ACC112 (cell line): ENCODE measurements at regions not wholly inside any gene's neighbourhood (a gene's known extent, or its start where the extent isn't known, plus 50 kb on each side); places are given as distances from the start of the nearest gene placed in this dataset.

Experiments used
- H2AFZ ChIP-seq: fragments of 200-600 bp; sonication (generic); one replicate; pipeline ENCODE4 v1.6.0; 2017; ENCODE audit warnings: antibody characterized with exemption, low read length; ENCODE audit not compliant: unreplicated experiment
- H3K27ac ChIP-seq: fragments of 200-600 bp; sonication (generic); 2 replicates; pipeline ENCODE4 v1.5.1; 2014; ENCODE audit warnings: low read depth, mild to moderate bottlenecking, antibody characterized with exemption, low read length, moderate library complexity
- H3K27me3 ChIP-seq: fragments of 200-600 bp; sonication (generic); 2 replicates; pipeline ENCODE4 v1.6.1; 2014; ENCODE audit warnings: mild to moderate bottlenecking, antibody characterized with exemption, low read length, moderate library complexity, mixed read lengths; ENCODE audit not compliant: insufficient read depth
- H3K36me3 ChIP-seq: fragments of 200-600 bp; sonication (generic); 2 replicates; pipeline ENCODE4 v1.6.1; 2016; ENCODE audit warnings: mild to moderate bottlenecking, antibody characterized with exemption, low read length, moderate library complexity, mixed read lengths; ENCODE audit not compliant: insufficient read depth
- H3K4me1 ChIP-seq: fragments of 200-600 bp; sonication (generic); one replicate; pipeline ENCODE4 v1.6.1; 2016; ENCODE audit warnings: low read length, mixed read lengths; ENCODE audit not compliant: insufficient read depth, unreplicated experiment, control insufficient read depth
- H3K4me3 ChIP-seq: fragments of 200-600 bp; sonication (generic); 2 replicates; pipeline ENCODE4 v1.5.1; 2014; ENCODE audit warnings: mild to moderate bottlenecking, low read depth, low read length
- H3K79me2 ChIP-seq: fragments of 200-600 bp; sonication (generic); one replicate; pipeline ENCODE4 v1.6.0; 2016; ENCODE audit warnings: low read length; ENCODE audit not compliant: control insufficient read depth, unreplicated experiment, insufficient read depth

- H3K4me1 ChIP-seq = no peaks in the 10 kb centered on the region
- no peaks in the 10 kb centered on the region for H3K36me3 ChIP-seq
- H3K4me3 ChIP-seq = no peak overlapping the region
- no peak overlapping the region for H3K27ac ChIP-seq
- H3K79me2 ChIP-seq = no peaks in the 10 kb centered on the region
- no peaks in the 10 kb centered on the region for H3K27me3 ChIP-seq
- H2AFZ ChIP-seq = no peak overlapping the region
These were observed 62.8 kb downstream of the FAM9B start for GRCh38 chrX:8971116-8971515.

GRCh38 chrX:8969378-8969777 lies 64.5 kb downstream of the FAM9B start:
- no peaks in the 10 kb centered on the region for H3K36me3 ChIP-seq
- H3K4me1 ChIP-seq = no peaks in the 10 kb centered on the region
- no peaks in the 10 kb centered on the region for H3K27me3 ChIP-seq
- H2AFZ ChIP-seq = no peak overlapping the region
- no peak overlapping the region for H3K27ac ChIP-seq
- no peaks in the 10 kb centered on the region for H3K79me2 ChIP-seq
- H3K4me3 ChIP-seq = no peak overlapping the region

- Histone ChIP-seq H3K4me1 (no peaks in the 10 kb centered on the region), H3K27me3 (0 out of 2 replicates have a peak, but pooled peaks cover 2% of the 10 kb centered on the region), H3K36me3 (no peaks in the 10 kb centered on the region), H3K79me2 (no peaks in the 10 kb centered on the region), H3K4me3 (no peak overlapping the region), H3K27ac (no peak overlapping the region), H2AFZ (no peak overlapping the region)
These were observed 66.5 kb downstream of the FAM9B start for GRCh38 chrX:8967461-8967860.

- no peak overlapping the region for H3K27ac ChIP-seq
- H3K4me3 ChIP-seq = no peak overlapping the region
- H3K4me1 ChIP-seq = no peaks in the 10 kb centered on the region
- no peak overlapping the region for H2AFZ ChIP-seq
- H3K79me2 ChIP-seq = no peaks in the 10 kb centered on the region
- peaks cover 66% of the 10 kb centered on the region for H3K27me3 ChIP-seq
- H3K36me3 ChIP-seq = no peaks in the 10 kb centered on the region
These were observed 72.9 kb downstream of the FAM9B start for GRCh38 chrX:8960957-8961468.

GRCh38 chrX:8955511-8955910 lies 78.4 kb downstream of the FAM9B start:
- no peaks in the 10 kb centered on the region for H3K79me2 ChIP-seq
- no peak overlapping the region for H3K4me3 ChIP-seq
- H3K36me3 ChIP-seq = no peaks in the 10 kb centered on the region
- H3K27me3 ChIP-seq = peaks cover 91% of the 10 kb centered on the region
- H3K27ac ChIP-seq = no peak overlapping the region
- H2AFZ ChIP-seq = no peak overlapping the region
- H3K4me1 ChIP-seq = no peaks in the 10 kb centered on the region

- H3K27me3 ChIP-seq = peaks cover 39% of the 10 kb centered on the region
- no peak overlapping the region for H3K4me3 ChIP-seq
- H3K79me2 ChIP-seq = no peaks in the 10 kb centered on the region
- H3K36me3 ChIP-seq = no peaks in the 10 kb centered on the region
- no peak overlapping the region for H2AFZ ChIP-seq
- no peak overlapping the region for H3K27ac ChIP-seq
- no peaks in the 10 kb centered on the region for H3K4me1 ChIP-seq
These were observed 87.4 kb downstream of the FAM9B start for GRCh38 chrX:8946563-8946962.

GRCh38 chrX:8939322-8939721 lies 94.6 kb downstream of the FAM9B start:
- H3K27me3 ChIP-seq = peaks cover 33% of the 10 kb centered on the region
- H2AFZ ChIP-seq = no peak overlapping the region
- H3K27ac ChIP-seq = no peak overlapping the region
- no peaks in the 10 kb centered on the region for H3K4me1 ChIP-seq
- H3K36me3 ChIP-seq = no peaks in the 10 kb centered on the region
- H3K79me2 ChIP-seq = no peaks in the 10 kb centered on the region
- H3K4me3 ChIP-seq = no peak overlapping the region

GRCh38 chrX:8927701-8928100 lies 106.2 kb downstream of the FAM9B start:
- H2AFZ ChIP-seq = no peak overlapping the region
- no peak overlapping the region for H3K27ac ChIP-seq
- no peaks in the 10 kb centered on the region for H3K79me2 ChIP-seq
- H3K4me1 ChIP-seq = no peaks in the 10 kb centered on the region
- H3K4me3 ChIP-seq = no peak overlapping the region
- no peaks in the 10 kb centered on the region for H3K36me3 ChIP-seq
- peaks cover 30% of the 10 kb centered on the region; the same call in 1 of the 2 replicates for H3K27me3 ChIP-seq

GRCh38 chrX:8927066-8927635 lies 106.8 kb downstream of the FAM9B start:
- Histone ChIP-seq H3K4me3 (no peak overlapping the region), H3K4me1 (no peaks in the 10 kb centered on the region), H3K27ac (no peak overlapping the region), H3K36me3 (no peaks in the 10 kb centered on the region), H2AFZ (no peak overlapping the region), H3K27me3 (peaks cover 30% of the 10 kb centered on the region; the same call in 1 of the 2 replicates), H3K79me2 (no peaks in the 10 kb centered on the region)

GRCh38 chrX:8921615-8922014 lies 112.3 kb downstream of the FAM9B start:
- no peak overlapping the region for H3K4me3 ChIP-seq
- no peaks in the 10 kb centered on the region for H3K36me3 ChIP-seq
- H3K79me2 ChIP-seq = no peaks in the 10 kb centered on the region
- peaks cover 33% of the 10 kb centered on the region; the same call in 1 of the 2 replicates for H3K27me3 ChIP-seq
- H2AFZ ChIP-seq = no peak overlapping the region
- no peaks in the 10 kb centered on the region for H3K4me1 ChIP-seq
- no peak overlapping the region for H3K27ac ChIP-seq

- Histone ChIP-seq H3K79me2 (no peaks in the 10 kb centered on the region), H3K27me3 (peaks cover 40% of the 10 kb centered on the region; the same call in 1 of the 2 replicates), H2AFZ (no peak overlapping the region), H3K36me3 (no peaks in the 10 kb centered on the region), H3K27ac (no peak overlapping the region), H3K4me1 (no peaks in the 10 kb centered on the region), H3K4me3 (no peak overlapping the region)
These were observed 114.1 kb downstream of the FAM9B start for GRCh38 chrX:8919801-8920200.
